Right renal pelvis (tissue), 4 donors: ENCODE measurements at regions not wholly inside any gene's neighbourhood (a gene's known extent, or its start where the extent isn't known, plus 50 kb on each side); places are given as distances from the start of the nearest gene placed in this dataset.

Experiments used
- DNase-seq, 4 donors: peaks; one replicate each; pipeline ENCODE4 v3.0.0-alpha.2; 2013; ENCODE audit warnings: low read depth in 4 of 4, low spot score in 3 of 4, missing footprints in 1 of 4

- DNase-seq = no peak
These were observed 402.3 kb upstream of the SLITRK6 start for GRCh38 chr13:86201477-86201876.

GRCh38 chr13:86193281-86193680 is 394.1 kb upstream of the SLITRK6 start:
- no peak for DNase-seq

GRCh38 chr13:86188170-86188569 is 389.0 kb upstream of the SLITRK6 start:
- no peak for DNase-seq

- no peak for DNase-seq
These were observed 386.4 kb upstream of the SLITRK6 start for GRCh38 chr13:86185636-86186035.

- no peak for DNase-seq
These were observed 385.9 kb upstream of the SLITRK6 start for GRCh38 chr13:86185107-86185506.

- no peak for DNase-seq
These were observed 375.4 kb upstream of the SLITRK6 start for GRCh38 chr13:86174622-86175021.

GRCh38 chr13:86172961-86173360 is 373.7 kb upstream of the SLITRK6 start:
- no peak for DNase-seq

GRCh38 chr13:86161257-86161656 is 362.0 kb upstream of the SLITRK6 start:
- DNase-seq = no peak

GRCh38 chr13:86155756-86156155 is 356.5 kb upstream of the SLITRK6 start:
- DNase-seq = no peak

- no peak for DNase-seq
These were observed 342.9 kb upstream of the SLITRK6 start for GRCh38 chr13:86142080-86142479.

GRCh38 chr13:86135856-86136255 is 336.6 kb upstream of the SLITRK6 start:
- no peak for DNase-seq

GRCh38 chr13:86121881-86122280 is 322.7 kb upstream of the SLITRK6 start:
- no peak for DNase-seq

- DNase-seq = no peak
These were observed 309.9 kb upstream of the SLITRK6 start for GRCh38 chr13:86109107-86109506.

- DNase-seq = no peak
These were observed 309.1 kb upstream of the SLITRK6 start for GRCh38 chr13:86108334-86108733.

- no peak for DNase-seq
These were observed 299.3 kb upstream of the SLITRK6 start for GRCh38 chr13:86098511-86098910.

GRCh38 chr13:86095351-86095750 is 296.1 kb upstream of the SLITRK6 start:
- DNase-seq = no peak

- DNase-seq = no peak
These were observed 291.0 kb upstream of the SLITRK6 start for GRCh38 chr13:86090181-86090580.

- DNase-seq = no peak
These were observed 288.0 kb upstream of the SLITRK6 start for GRCh38 chr13:86087244-86087643.

GRCh38 chr13:86085890-86086289 is 286.7 kb upstream of the SLITRK6 start:
- no peak for DNase-seq

GRCh38 chr13:86082121-86082520 is 282.9 kb upstream of the SLITRK6 start:
- no peak for DNase-seq

- no peak for DNase-seq
These were observed 281.2 kb upstream of the SLITRK6 start for GRCh38 chr13:86080340-86080995.

- no peak for DNase-seq
These were observed 267.6 kb upstream of the SLITRK6 start for GRCh38 chr13:86066611-86067365.
